Right forelimb (tissue), 1 donor: ENCODE measurements at regions not wholly inside any gene's neighbourhood (a gene's known extent, or its start where the extent isn't known, plus 50 kb on each side); places are given as distances from the start of the nearest gene placed in this dataset.

ENCODE experiments used
- DNase-seq: peaks from one replicate; pipeline ENCODE4 v3.0.0-alpha.2; 2018

DNA sequence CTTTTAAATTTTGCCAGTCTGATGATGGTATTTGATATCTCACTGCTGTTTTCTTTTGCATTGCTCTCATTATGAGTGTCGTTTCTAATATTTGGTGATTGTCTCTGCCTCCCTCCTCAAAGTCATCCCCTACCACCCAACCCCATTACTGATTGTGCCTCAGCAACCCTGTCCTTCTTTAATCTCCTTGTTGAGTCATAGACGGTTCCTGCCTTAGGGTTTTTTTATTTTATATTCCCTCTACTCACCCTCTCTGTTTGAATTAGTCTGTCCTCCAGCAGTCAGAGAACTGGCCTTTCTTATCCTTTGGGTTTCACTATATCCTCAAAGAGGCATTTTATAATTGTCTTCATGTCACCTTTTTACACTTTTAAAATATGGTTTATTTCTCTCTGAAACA is 409.3 kb upstream of the CPEB2 start:
- DNase-seq: no peak

- no peak for DNase-seq
Measured at GRCh38 chr4:14596028-14596427, 406.3 kb upstream of the CPEB2 start.

- no peak for DNase-seq
Measured at GRCh38 chr4:14596437-14596836, 405.8 kb upstream of the CPEB2 start.

- no peak for DNase-seq
Measured at GRCh38 chr4:14596904-14597303, 405.4 kb upstream of the CPEB2 start.

GRCh38 chr4:14602206-14602605 is 400.1 kb upstream of the CPEB2 start:
- no peak for DNase-seq

- no peak for DNase-seq
Measured at GRCh38 chr4:14607001-14607400, 395.3 kb upstream of the CPEB2 start.

- DNase-seq: no peak
Measured at GRCh38 chr4:14607578-14607977, 394.7 kb upstream of the CPEB2 start.

GRCh38 chr4:14608630-14609029 is 393.7 kb upstream of the CPEB2 start:
- DNase-seq: no peak

GRCh38 chr4:14614840-14615239 is 387.4 kb upstream of the CPEB2 start:
- no peak for DNase-seq

DNA sequence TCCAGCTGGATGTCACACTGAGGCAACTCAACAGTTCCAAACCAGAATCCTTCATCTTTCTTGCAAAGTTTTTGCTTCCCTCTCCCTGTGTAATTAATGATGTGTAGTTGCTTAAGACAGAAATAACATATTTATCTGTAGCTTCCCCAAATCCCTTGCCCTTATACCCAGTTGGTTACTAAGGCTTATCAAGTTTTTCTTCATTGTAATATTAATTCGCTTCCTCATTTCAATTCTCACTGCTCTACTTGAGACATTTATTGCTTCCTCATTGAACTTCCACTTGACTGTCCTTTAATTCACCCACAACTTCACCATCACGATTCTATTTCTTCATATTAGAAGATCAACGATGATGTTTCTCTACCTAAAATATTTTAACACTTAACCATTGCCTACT is 386.6 kb upstream of the CPEB2 start:
- DNase-seq: no peak

- DNase-seq: no peak
Measured at GRCh38 chr4:14620567-14621141, 381.6 kb upstream of the CPEB2 start.

DNA sequence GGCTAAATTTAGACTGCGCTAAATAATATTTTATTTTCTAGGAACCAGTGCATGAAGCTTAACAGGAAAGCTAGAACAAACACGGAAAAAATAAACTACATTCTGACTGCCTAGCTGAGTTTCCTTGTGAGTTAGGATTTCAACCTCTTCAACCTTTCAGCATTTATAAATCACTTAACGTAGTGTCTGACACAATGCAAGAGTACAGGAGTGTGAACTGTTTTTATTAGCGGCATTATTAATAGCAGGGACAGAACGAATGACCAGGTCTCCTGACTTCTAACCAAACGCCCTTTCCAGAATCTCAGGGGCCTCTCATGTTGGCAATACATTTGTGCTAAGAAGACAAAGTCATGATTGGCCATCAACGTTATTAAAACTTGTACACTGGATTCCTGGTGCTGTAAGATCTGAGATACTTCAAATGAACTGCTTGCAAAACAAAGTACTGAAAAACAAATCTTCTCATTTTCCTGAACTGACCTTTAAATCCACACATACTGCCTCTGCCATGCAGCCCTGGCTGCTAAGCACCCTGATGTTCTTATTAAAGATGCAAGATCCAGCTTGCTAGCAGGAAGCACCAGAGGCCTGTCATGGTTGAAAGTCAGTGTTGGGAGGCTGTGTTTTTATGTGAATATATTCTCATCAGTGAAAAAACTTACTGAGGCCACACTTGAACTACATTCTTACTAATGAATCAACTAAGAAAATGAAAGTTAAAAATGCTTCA is 380.4 kb upstream of the CPEB2 start:
- DNase-seq: no peak

DNA sequence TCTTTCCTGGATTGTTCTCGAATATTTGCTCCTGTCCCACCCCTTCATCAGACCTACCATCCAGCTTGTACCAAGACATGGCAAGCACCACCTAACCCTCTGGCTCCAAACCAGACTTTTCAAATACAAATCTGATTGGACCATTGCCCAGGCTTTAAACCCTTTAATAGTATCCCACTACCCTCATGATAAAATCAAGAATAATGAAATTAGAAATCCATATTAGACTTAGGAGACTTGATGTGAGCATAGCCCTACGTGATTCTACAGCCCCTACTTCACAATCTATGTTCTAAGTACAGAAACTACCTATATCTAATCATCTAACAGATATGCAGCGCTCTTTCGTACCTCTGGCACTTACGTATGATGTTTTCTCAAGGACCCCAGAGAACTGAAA is 375.2 kb upstream of the CPEB2 start:
- DNase-seq: no peak

- no peak for DNase-seq
Measured at GRCh38 chr4:14631806-14632440, 370.4 kb upstream of the CPEB2 start.

DNA sequence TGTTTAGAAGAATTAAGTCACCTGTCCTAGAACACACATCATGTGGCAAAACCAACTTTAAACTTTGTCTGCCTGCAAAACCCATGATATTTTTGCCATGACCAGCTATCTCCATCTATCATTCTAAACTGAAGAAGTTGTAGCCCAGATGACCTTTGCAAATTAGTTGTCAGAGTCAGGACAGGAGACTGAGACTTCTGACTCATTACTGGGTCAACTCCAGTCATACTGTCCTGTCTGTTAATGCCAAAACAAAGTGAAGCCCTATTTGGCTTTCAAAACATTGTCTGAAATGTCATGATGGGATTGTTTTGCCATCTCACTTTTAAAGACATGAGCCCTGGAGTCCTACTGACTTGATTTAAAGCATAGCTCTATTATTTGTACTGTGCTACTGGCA is 365.7 kb upstream of the CPEB2 start:
- DNase-seq: no peak

DNA sequence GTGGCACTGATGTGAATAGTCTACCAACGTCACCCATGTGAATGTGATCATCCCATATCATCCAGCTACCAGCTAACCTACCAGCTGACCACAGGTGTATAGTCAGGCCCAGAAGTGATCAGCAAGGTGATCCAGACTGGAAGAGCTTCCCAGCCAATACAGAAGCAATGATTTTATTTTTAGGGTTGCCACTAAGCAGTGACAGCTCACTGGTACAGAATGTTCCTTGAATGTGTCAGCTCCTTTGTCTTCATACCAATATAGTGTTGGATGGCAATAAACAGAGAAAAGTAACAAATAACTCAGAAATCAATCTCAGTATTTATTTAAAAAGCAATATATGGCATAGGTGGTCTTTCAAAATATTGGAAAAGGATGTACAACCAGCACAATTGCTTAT is 361.8 kb upstream of the CPEB2 start:
- no peak for DNase-seq

DNA sequence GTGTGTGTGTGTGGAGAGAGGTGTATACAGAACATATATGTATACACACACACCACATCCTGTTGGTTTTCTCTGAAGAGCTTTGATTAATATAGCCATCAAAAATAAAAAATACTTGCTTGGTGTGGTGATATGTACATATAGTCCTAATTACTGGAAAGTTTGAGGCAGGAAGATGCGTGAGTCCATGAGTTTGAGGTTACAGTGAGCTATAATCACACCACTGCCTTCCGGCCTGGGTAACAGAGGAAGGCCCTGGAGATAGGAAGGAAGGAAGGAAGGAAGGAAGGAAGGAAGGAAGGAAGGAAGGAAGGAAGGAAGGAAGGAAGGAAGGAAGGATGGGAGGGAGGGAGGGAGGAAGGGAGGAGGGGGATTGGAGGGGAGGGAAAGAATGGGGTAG is 360.4 kb upstream of the CPEB2 start:
- DNase-seq: no peak

DNA sequence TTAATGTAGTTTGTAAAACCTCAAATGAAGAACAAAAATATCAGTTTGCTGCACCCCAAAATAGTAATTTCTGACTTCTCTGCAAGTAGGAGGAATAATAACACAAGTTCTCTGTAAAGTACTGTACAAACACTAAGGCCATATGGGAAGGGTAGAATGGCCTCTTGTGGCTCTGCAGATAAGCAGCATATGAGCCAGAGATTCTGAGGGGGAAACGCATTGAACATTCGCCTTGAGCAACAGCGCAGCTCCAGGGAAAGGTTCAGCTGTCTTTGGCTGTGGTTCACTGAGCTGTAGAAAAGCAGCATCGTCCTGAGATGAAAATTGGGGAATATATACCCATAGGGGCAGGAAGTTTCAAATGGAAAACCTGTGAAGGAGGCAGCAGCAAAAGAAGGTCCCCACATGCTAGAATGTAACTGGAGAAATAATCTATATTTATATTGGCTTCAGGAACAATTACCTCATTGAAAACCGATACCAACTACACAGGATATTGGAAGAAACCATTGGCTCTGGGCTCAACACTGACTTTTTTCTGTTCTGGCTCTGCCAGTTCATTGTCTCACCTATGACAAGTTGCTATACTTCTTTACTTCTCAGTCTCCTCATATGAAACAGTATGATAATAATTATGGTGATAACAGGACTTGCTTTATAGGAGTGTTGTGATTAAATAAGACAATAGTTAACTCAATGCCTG is 357.6 kb upstream of the CPEB2 start:
- DNase-seq: no peak

DNA sequence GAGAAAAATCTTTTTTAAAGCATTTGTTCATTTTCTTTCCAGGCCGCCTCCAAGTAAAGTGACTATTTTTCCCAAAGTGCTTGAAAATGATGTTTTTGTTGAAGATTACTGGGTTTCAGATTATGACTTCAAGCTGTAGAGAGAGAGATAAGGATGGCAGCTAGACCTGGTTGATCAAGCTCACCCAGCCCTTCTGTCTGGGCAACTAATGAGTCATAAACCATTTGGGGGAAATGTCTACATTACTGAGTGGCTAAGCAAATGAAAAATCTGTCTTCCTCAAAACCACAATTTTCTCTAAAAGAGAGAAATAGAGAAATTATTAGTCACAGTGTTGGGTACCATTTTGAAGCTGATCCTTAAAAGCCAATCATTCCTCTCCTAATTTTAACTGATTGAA is 355.4 kb upstream of the CPEB2 start:
- DNase-seq: no peak

DNA sequence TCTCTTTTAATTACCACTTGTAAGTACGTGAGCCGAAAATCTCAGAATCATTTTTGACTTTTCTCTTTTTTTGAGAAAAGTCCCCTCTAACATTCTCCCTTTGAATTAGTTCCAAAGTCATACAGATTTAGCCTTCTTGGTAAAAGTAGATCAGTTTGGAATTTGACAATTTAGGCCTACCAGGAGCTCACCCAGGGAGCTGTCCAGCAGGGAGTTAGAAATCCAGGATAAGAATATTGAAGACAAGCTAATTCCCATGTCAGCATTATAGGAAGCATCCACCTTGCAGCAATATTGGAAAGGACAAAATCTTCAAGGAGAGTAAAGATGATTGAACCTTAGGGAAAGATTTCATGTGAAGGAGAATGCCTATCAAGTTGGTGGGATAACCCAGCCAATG is 352.2 kb upstream of the CPEB2 start:
- DNase-seq: no peak

GRCh38 chr4:14652522-14652921 is 349.8 kb upstream of the CPEB2 start:
- DNase-seq: no peak

DNA sequence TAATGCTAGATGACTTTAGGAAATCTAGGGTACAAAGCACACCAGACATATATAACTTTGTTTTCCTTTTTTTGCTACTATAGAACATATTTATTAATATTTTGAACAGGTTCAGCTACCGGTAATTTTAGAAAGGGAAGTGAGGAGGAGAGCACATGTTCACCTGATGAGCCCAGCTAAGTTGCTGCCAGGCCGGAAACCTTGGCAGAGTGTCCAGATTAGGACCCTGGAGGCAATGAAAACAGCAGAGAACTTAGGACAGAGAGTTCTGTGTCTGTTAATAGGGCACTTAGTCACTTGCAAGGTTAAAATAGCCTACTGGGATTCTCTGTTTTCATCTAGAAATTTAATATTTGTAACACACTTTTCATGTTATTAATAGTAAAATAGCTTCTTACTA is 348.9 kb upstream of the CPEB2 start:
- no peak for DNase-seq

DNA sequence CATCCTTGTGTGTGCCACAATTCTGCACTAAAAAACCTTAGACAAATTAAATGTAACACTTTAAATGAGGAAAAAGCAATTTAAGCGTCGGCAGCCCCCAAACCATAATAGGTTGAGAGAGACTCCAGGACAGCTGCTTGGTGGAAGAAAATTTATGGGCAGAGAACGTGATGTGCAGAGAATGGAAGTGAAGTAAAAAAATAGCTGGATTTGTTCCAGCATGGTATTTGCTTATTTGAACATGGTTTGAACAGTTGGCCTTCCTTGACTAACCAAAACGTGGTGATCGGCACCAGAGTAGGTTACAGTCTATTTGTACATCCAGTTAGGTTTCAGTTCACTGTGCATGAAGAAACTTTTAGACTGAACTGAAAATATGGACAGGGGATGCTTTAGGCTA is 343.0 kb upstream of the CPEB2 start:
- DNase-seq: no peak

GRCh38 chr4:14667624-14668151 is 334.6 kb upstream of the CPEB2 start:
- DNase-seq: no peak
